ENCODE measurements at regions not wholly inside any gene's neighbourhood (a gene's known extent, or its start where the extent isn't known, plus 50 kb on each side); places are given as distances from the start of the nearest gene placed in this dataset.
"Not testable (repeated sequence)": the region's sequence is repeated elsewhere in the genome, so short reads cannot be mapped to it uniquely, and the experiment has no call there.

GRCh38 chr16:6709736-6710135 is 622.9 kb upstream of the RBFOX1 start:
- DNase-seq = no peak

- no peak for DNase-seq
Observed at GRCh38 chr16:6708576-6709215, 623.9 kb upstream of the RBFOX1 start.

DNA sequence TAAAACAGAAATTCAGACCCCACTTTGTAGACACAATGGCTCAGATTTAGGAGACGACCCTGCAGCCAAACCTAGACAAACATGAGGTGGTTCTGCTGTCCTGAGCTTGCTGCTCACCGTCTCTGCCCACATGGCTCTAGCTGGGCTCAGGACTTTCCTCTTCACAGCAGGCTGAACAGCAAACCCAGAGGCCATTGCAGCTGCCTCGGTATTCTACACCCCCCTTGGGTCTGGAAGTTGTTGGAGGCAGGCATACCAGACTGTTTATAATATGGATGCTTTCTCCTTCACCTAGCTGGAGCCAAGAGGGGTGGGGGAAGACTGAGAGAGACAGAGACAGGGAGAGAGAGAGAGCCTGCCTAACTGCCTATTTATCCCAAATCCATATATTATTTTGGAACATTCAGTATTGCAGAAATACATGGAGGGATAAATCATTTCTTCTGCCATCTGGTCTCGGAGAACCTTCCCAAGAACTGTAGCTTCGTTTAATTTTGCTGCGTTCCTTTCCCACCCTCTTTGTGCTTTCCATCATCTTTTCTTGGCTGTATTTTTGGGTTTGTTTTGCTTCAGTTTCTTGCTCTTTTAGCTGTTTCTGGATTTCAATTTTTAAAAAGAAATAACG is 628.2 kb upstream of the RBFOX1 start:
- no peak for DNase-seq

GRCh38 chr16:6701096-6701495 is 631.5 kb upstream of the RBFOX1 start:
- DNase-seq = no peak

- no peak for DNase-seq
Observed at GRCh38 chr16:6698548-6698947, 634.1 kb upstream of the RBFOX1 start.

- no peak for DNase-seq
Observed at GRCh38 chr16:6695666-6696065, 637.0 kb upstream of the RBFOX1 start.

DNA sequence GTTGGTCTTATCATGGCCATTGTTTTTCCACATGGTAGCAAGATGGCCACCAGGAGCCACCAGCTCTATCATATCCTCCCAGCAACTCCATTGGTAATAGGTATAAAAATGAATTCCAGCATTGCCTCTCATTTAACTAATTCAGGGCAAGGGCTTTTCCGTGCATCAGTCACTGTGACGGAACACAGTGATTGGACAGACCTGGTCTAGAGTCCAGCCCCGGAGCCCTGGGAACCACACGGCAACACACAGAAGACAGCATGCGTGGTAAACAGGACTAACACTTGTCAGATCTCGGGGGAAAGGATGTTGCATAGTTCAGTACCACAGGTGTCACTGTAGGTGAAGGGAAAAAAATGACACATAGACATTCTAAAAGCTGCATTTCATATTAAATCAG is 638.0 kb upstream of the RBFOX1 start:
- DNase-seq = no peak

DNA sequence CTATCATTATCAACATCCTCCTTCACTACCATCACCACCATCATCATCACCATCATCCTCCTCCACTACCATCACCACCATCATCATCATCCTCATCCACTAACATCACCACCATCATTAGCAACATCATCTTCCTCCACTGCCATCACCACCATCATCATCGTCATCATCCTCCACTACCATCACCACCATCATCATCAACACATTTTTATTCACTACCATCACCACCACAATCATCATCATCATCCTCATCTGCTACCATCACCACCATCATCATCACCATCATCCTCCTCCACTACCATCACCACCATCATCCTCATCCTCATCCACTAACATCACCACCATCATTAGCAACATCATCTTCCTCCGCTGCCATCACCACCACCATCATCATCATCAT is 639.2 kb upstream of the RBFOX1 start:
- not testable (repeated sequence) for DNase-seq

DNA sequence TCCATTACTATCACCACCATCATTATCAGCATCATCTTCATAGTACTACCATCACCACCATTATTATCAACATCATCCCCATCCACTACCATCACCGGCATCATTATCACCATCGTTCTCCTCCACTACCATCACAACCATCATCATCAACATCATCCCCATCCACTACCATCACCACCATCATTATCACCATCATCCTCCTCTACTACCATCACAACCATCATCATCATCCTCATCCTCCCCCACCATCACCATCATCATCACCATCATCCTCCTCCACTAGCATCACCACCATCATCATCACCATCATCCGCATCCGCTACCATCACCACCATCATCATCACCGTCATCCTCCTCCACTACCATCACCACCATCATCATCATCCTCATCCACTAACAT is 639.8 kb upstream of the RBFOX1 start:
- DNase-seq = no peak

GRCh38 chr16:6690741-6691140 is 641.9 kb upstream of the RBFOX1 start:
- DNase-seq = no peak

DNA sequence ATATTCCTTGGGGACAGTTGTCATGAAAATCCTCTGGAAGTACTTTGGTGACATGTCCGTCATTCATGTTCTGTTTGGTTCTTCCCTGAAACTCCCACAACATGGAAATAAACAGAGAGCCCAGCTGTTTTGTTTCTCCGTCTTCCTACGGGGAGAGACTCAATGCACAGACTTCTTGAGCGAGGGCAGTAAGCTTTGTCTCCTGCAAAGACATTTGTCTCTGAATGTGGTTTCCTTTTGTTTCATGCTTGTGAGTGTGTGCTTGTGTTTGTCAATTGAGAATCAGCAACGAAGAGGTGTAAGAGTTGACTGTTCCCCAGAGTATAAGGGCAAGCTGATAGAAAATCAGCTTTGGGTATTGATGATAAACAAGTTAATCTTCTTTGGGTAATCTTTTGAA is 643.0 kb upstream of the RBFOX1 start:
- DNase-seq = no peak

DNA sequence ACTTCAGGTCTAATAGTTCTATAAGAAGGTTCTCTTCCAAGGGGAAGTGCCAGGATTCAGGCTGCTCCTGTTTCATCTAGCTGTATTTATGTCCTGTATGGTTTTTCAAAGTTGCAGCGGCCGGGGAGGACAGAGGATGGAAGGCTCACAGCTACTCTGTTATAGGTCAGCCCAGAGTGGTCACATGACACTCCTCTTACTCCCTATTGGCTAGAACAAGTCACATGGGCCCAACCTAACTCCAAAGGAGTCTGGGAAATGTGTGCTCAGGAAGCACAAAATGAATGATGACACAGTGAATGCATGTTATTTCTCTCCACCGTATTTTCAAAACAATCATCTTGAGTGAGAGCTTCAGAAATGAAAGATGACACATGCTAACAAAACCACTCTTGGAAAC is 645.1 kb upstream of the RBFOX1 start:
- no peak for DNase-seq

DNA sequence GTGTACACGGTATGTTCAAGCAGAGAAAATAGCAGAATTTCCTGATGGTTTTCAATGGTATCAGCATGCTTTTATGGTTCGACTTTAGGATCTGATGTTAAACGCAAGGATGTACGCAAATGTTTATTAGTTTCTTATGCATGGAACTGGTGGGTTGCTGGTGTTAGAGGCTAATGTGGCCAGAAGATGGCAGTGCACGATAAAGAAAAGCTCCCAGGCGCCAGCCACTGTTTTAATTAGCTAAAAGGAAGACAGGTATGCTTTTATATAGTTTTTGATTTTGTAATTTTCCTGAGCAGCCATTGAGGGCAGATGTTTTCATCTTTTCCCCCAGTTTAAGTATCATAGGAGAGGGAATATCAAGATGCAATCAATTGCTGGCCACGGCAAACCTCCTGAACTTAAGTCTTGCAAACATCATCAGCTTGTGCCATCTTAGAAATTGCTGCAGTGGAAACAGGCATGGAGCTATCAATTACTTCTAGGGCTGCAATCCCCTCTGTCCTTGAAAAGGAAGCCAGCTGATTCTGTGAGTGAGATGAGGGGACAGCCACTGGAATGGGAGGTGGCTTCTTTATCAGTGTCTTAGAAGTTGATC is 648.5 kb upstream of the RBFOX1 start:
- DNase-seq = no peak

- DNase-seq = peak in 1 of 2 experiments; percentile 2
Observed at GRCh38 chr16:6682142-6682811, 650.4 kb upstream of the RBFOX1 start.

- DNase-seq = no peak
Observed at GRCh38 chr16:6678586-6678985, 654.1 kb upstream of the RBFOX1 start.

GRCh38 chr16:6674071-6674470 is 658.6 kb upstream of the RBFOX1 start:
- DNase-seq = no peak

DNA sequence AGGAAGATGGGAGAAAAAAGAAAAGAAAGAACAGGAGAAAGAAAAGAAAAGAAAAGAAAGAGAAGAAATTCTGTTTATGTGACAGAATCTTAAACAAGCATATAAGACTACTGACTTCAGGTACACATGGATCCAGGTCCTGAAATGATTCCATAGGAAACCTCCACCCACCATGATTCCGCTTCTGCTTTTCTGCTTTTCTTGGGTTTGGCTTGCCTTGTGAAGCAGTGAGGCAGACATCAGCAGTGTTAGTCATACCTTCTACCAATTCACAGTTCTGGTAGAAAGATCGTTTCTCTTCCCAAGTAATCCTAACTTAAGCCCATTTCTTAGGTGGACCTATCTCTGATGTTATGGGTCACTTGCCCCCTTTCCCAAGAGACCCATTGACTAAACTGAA is 660.1 kb upstream of the RBFOX1 start:
- DNase-seq = no peak

DNA sequence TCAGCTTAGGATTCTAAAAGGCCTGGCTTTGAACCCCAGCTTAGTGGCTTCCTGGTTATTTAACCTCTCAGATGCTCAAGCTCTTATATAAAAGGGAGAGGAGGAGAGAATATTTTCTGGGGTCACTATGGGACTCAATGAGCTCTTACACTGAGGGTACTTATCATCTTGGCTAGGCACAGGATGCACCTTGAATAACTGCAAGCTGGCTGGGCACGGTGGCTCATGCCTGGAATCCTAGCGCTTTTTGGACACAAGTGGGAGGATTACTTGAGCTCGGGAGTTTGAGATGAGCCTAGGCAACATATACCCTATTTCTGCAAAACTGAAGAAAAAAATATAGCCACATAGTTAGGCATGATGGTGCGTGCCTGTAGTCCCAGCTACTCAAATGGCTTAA is 665.3 kb upstream of the RBFOX1 start:
- DNase-seq = no peak

GRCh38 chr16:6665126-6665525 is 667.5 kb upstream of the RBFOX1 start:
- DNase-seq = no peak

DNA sequence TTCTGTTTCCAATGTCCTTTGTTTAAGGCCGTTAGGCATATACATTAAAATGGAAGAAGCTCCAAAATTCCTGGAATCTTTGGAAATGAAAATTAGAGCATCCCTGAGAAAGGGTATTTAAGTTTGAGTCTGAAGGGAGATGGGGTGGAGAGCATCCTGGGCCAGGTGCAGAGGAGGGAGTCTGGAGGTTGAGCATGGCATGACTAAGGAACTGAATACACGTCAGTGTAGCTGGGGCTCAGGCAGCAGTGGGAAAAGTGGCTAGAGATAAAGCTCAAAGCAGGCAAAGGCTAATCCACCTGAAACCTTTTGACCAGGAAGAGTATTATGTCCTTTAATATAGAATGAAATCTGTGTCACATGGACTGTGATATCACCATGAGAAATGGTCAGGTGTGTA is 669.0 kb upstream of the RBFOX1 start:
- no peak for DNase-seq

DNA sequence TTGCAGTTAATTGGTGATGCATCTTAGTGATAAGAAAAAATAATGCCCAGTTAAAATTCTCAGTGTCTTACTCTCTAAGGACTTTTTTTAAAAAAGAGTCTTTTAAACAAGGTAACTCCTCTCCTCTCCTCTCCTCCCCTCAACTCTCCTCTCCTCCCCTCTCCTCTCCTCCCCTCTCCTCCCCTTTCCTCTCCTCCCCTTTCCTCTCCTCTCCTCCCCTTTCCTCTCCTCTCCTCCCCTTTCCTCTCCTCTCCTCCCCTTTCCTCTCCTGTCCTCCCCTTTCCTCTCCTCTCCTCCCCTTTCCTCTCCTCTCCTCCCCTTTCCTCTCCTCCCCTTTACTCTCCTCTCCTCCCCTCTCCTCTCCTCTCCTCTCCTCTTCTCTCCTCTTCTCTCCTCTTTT is 675.9 kb upstream of the RBFOX1 start:
- no peak for DNase-seq

- no peak for DNase-seq
Observed at GRCh38 chr16:6646891-6647290, 685.8 kb upstream of the RBFOX1 start.

DNA sequence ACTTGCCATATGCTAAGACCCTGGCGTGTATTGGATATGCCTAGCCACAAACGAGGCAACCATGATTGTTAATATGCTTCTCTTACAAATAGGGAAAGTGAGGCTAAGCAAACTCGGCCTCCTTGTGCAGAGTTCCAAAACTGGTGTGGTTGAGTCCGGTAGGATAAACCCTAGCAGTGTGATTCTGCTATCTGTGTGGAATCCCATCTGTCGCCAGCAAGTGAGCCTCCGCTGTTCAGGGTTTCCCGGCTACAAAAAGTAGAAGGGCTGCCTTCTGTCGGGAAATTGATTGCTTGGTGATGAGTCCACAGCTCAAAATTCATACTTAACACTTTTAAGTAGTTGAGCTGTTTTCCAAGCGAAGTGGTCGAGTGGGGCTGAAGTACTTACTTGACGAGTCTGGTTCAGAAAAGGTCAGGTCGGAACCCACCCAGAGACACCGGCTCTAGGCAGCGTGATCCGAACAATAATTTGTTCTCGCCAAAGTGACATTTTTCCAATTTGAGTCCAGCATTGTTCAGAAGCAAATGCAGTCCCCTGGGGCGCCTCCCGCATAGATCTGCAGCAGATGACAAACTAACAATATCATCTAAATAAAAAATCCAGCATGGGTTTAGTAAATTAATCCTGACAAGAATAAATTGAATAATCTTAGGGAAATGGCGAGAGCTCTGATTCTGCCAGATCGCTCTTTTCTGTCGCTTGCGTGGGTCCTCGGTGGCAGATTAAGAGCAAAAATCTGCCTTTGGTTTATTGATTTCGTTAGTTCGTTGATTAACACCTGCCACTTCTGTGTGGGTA is 686.7 kb upstream of the RBFOX1 start:
- DNase-seq = no peak

Data from stimulated activated CD4-positive, alpha-beta T cell treated with anti-CD3 and anti-CD28 coated beads, Interleukin-4, amount 100 ng/mL, for 4 hours (primary cell).